ENCODE measurements at regions not wholly inside any gene's neighbourhood (a gene's known extent, or its start where the extent isn't known, plus 50 kb on each side); places are given as distances from the start of the nearest gene placed in this dataset.

DNA sequence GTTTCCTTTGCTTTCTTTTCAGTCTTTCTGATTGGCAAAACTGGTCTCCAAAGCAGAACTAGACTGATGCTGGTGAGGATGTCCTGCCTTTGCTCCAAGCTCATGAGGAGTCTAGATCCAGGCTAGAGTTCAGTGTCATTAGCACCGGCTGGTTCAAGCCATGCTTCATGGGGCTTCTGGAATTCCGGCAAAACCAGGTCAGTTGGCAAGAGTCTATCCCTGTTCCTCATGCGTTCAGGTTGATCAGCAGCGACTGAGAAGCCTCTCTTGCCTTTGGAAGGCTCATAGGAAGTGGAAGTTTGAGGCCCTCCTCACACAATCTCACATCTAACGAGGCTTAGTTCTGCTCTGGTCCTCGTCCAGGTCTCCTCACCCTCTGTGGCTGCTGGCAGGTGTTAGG lies 194.3 kb downstream of the HS3ST3A1 start (continued):
- TF ChIP-seq CHD2 (IDR thresholded peaks at IDR 0.05; ENCODE audit: low read length) = no peak
- TF ChIP-seq, protein P1, sequence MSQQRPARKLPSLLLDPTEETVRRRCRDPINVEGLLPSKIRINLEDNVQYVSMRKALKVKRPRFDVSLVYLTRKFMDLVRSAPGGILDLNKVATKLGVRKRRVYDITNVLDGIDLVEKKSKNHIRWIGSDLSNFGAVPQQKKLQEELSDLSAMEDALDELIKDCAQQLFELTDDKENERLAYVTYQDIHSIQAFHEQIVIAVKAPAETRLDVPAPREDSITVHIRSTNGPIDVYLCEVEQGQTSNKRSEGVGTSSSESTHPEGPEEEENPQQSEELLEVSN (IDR thresholded peaks at IDR 0.05) = no peak
- no peak for TF ChIP-seq CBX8 (IDR thresholded peaks at IDR 0.05; ENCODE audit: borderline replicate concordance, low read depth, low read length)
- TF ChIP-seq KDM5A (IDR thresholded peaks at IDR 0.05; ENCODE audit: low read length) = no peak
- TF ChIP-seq YY1 (IDR thresholded peaks at IDR 0.05; ENCODE audit: low read depth, low read length) = no peak
- TF ChIP-seq CTBP2 (IDR thresholded peaks at IDR 0.05; ENCODE audit: borderline replicate concordance, insufficient read depth, insufficient read length, low read length) = no peak
